ENCODE measurements at regions not wholly inside any gene's neighbourhood (a gene's known extent, or its start where the extent isn't known, plus 50 kb on each side); places are given as distances from the start of the nearest gene placed in this dataset.

GRCh38 chr1:185435696-185436379 lies 118.8 kb upstream of the IVNS1ABP start:
- TF ChIP-seq CTCF (IDR thresholded peaks at IDR 0.05) (no peak), POLR2A (IDR thresholded peaks at IDR 0.05) (no peak)
